Activated CD4-positive, CD25-positive, alpha-beta regulatory T cell treated with anti-CD3 and anti-CD28 coated beads, Interleukin-2, amount 50 U/mL, for 72 hours (primary cell): ENCODE measurements at regions not wholly inside any gene's neighbourhood (a gene's known extent, or its start where the extent isn't known, plus 50 kb on each side); places are given as distances from the start of the nearest gene placed in this dataset.

Source experiments
- DNase-seq: peaks from one replicate; pipeline ENCODE4 v3.0.0; 2021

- DNase-seq: no peak
Observed at GRCh38 chr5:117463881-117464570, 889.4 kb upstream of the SEMA6A start.

- no peak for DNase-seq
Observed at GRCh38 chr5:117461966-117462365, 887.3 kb upstream of the SEMA6A start.

GRCh38 chr5:117461403-117461802 lies 886.8 kb upstream of the SEMA6A start:
- no peak for DNase-seq

DNA sequence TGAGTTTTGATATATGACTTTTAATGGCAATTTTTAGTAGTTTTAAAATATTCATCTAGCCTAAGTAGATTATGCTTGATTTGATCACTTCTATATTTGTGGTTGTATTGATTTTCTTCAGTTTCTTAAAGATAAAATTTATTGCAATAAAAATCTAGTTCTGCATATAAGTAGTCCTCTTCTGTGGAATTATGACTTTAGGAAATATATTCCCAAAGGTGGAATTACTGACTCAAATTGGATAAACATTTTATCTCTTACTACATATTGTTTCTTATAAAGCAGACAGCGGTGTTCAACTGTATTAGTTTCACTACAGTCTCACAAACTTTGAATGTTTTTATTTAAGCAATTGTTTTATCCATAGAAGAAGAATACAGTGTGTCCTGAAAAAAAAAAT lies 883.0 kb upstream of the SEMA6A start:
- no peak for DNase-seq

DNA sequence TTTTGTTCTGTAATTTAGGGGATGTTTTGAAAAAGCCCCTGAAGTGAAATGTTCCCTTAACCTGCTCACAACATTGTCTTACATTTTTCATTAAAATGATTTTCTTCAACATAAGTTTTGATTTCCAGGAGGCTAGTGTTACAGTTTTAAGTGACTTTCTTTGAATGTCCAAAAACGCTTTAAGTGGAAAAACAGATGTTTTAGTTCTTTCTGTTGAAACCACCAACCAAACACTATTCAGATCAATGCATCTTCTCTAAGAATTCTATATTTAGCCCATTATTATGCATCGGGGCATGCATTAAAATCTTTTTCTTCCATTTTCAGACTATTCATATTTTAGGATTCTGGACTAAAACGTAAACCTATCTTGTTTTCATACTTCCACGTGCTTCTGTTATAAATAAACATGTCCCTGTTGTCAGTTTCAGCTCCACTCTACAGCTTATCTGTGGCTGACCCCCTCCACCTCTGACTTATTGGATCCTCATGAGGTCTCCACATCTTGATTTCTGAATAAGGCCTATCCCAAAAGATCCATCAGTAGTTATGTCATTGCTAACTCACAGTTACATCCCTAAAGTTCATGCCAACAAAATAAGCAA lies 882.3 kb upstream of the SEMA6A start:
- no peak for DNase-seq

DNA sequence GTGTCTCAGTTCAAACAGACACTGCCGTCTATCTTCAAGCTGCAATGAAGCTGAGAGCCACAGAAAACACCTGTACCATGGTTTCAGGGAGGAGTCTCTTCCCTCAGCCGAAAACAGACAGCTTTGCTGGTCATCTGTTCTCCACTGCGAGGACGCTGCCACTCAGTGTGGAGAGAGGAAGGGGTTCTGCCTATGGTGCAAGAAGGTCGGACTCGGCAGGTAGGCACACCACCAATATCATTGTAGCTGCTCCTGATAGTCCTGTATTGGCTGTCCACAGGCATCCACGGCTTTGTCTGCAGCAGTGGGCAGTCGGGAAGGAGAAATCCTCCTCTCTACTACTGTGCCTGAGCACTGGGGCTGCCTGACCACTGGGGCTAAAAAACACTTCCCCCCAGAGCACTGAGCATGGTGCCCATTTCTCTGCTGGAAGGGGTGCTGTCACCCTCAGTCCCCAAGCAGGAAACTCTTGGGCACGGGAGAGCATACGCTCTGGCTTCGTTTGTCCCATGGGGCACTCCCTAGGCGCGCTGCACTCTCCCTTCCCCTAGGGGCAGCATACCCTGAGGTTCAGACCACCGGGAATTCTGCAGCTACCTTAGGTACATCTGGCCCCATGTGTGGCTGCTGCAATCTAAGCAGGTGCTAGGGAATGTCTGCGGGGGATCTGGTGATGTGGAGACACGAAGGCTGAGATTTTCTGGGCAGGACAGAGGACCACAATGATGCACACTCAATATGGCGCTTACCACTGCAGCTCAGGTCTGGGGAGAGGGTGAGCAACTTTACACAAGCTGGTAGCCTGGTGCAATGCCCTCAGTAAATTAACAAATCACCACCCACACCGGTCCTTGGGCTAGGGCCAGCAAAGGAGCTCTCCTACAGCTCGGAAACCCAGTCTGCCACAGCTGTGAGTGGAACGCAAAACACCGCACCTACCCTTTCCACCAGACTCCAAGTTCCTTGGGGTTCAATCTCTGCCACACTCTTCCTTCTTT lies 880.9 kb upstream of the SEMA6A start:
- no peak for DNase-seq

- peak; percentile 45 for DNase-seq
Observed at GRCh38 chr5:117454716-117455212, 880.1 kb upstream of the SEMA6A start.

GRCh38 chr5:117436846-117437245 lies 862.2 kb upstream of the SEMA6A start:
- DNase-seq: no peak

- DNase-seq: no peak
Observed at GRCh38 chr5:117435203-117435602, 860.6 kb upstream of the SEMA6A start.

GRCh38 chr5:117434254-117434653 lies 859.6 kb upstream of the SEMA6A start:
- DNase-seq: no peak

- DNase-seq: no peak
Observed at GRCh38 chr5:117433818-117434217, 859.2 kb upstream of the SEMA6A start.

- no peak for DNase-seq
Observed at GRCh38 chr5:117431091-117431490, 856.5 kb upstream of the SEMA6A start.

DNA sequence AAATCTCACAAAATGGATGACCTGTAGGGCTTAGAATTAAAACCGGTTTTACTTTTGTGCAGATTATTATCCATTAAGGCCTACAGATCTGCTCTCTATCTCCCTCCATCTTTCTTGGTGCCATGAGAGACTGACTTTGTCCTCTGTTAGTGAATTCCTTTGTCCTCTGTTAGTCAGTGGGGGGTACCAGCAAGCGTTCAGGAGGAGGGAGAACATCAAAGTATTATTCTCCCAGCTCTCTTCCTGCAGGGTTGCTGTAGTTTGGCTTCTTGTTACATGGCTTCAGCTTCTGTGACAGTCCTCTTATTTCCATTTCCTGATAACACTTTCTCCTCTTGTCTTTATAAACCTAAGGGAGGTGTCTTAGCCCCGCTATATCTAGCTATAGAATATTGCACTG lies 850.5 kb upstream of the SEMA6A start:
- no peak for DNase-seq

- no peak for DNase-seq
Observed at GRCh38 chr5:117424559-117424958, 849.9 kb upstream of the SEMA6A start.

DNA sequence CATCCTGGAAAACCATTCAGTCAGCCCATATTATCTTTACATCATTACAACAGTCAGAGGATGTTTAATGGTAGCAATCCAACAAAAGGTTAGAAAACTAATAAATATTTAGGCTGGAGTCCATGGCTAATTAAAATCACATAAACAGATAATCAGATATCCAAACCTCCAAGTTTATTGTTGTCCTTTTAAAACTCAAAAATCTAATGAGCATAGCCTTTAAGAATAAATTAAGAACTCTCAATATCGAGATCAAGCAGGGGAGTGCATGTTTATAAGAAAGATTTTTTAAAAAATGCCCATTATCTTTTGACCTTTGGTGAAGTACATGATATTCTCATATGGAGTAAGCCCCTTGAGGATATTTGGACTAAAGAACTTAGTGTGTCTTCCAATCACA lies 842.9 kb upstream of the SEMA6A start:
- DNase-seq: no peak

- DNase-seq: no peak
Observed at GRCh38 chr5:117414926-117415325, 840.3 kb upstream of the SEMA6A start.

GRCh38 chr5:117411701-117412100 lies 837.1 kb upstream of the SEMA6A start:
- DNase-seq: no peak

GRCh38 chr5:117405197-117405596 lies 830.6 kb upstream of the SEMA6A start:
- DNase-seq: no peak

GRCh38 chr5:117394506-117395157 lies 820.0 kb upstream of the SEMA6A start:
- no peak for DNase-seq

DNA sequence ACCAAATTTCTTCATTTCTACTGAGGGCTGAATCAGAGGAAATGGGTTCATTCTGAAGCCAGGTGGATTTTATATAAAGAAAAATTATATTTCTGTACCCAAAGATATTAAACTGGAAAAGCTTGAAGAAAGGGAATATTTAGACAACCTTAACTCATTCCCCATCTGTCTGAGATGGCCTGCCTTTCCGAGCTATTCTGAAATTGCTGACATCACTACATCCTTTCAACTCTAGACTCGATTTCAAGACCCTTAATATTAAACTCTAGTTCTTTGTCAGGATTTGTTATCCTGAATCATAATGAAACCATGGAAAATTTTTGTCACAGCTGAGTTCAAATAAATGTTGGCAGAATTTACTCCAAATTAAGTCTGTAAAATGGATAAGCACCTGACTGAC lies 818.5 kb upstream of the SEMA6A start:
- no peak for DNase-seq

DNA sequence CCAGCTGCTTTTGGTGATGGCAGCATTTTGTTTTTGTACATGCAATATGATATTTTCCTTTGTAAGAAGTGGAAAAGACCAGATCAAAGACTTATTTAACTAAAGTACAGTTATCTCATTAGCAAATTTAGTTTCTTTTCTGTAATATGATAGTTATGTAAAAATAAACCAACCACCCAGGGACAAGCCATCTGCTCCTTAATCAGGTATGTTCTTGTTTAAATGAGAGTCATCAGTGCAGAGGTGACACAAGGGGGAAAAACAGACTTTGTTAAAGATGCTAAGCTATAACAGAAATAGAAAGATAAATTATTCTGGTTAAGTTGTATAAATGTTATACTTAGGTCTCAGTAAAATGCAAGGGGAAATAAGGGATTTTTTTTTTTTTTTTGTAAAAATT lies 805.7 kb upstream of the SEMA6A start:
- DNase-seq: no peak

DNA sequence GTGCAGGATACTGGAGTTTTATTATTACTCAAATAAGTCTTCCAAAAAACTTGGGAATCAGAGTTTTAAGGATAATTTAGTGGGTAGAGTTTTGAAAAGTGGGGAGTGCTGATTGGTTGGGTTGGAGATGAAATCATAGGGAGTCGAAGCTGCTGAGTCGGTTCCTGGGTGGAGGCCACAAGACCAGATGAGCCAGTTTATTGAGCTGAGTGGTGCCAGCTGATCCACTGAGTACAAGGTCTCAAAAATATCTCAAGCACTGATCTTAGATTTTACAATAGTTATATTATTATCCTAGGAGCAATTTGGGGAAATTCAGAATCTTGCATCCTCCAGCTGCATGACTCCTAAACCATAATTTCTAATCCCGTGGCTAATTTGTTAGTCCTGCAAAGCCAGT lies 804.9 kb upstream of the SEMA6A start:
- DNase-seq: no peak

DNA sequence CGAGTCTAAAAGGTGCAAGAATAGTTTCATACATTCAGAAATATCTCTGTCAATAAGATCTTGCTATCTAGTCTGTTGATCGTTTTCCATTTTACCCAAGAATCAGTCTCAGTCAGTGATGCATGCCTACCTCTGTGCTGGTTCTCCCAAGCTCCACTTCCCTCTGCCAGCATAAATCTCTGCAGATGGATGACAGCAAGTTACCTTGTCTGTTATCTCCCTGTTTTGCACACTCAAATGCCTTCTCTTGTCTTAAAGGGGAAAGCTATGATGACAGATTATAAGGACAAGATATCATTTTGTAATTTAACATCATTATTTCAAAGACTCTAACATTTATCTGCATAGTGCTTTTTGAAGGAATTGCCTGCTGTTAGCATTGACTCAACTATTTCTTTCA lies 802.1 kb upstream of the SEMA6A start:
- no peak for DNase-seq
